IgD-negative memory B cell (primary cell): ENCODE measurements at regions not wholly inside any gene's neighbourhood (a gene's known extent, or its start where the extent isn't known, plus 50 kb on each side); places are given as distances from the start of the nearest gene placed in this dataset.

Experiments
- H3K27ac Mint-ChIP-seq, 3 donors: one replicate each; pipeline ENCODE4 v1.8.0; 2020 to 2022; ENCODE audit warnings: mild to moderate bottlenecking in 3 of 3, mixed read lengths in 3 of 3, moderate library complexity in 1 of 3
- H3K27me3 Mint-ChIP-seq: one replicate; pipeline ENCODE4 v1.8.0; 2021; ENCODE audit warnings: mixed read lengths
- H3K36me3 Mint-ChIP-seq: one replicate; pipeline ENCODE4 v1.8.0; 2020; ENCODE audit warnings: mild to moderate bottlenecking, mixed read lengths
- H3K4me1 Mint-ChIP-seq, 3 donors: one replicate each; pipeline ENCODE4 v1.8.0; 2020 to 2022; ENCODE audit warnings: mixed read lengths in 3 of 3, mild to moderate bottlenecking in 1 of 3
- H3K4me3 Mint-ChIP-seq, 4 donors: one replicate each; pipeline ENCODE4 v1.8.0; 2020 to 2022; ENCODE audit warnings: mild to moderate bottlenecking in 4 of 4, mixed read lengths in 4 of 4, moderate library complexity in 3 of 4
- H3K9me3 Mint-ChIP-seq, 3 donors: one replicate each; pipeline ENCODE4 v1.8.0; 2020 to 2021; ENCODE audit warnings: mixed read lengths in 3 of 3, mild to moderate bottlenecking in 1 of 3

- H3K27me3 Mint-ChIP-seq, result peaks cover 14% of the 10 kb centered on the region
- peaks cover 1% of the 10 kb centered on the region for H3K36me3 Mint-ChIP-seq
- H3K4me1 Mint-ChIP-seq, result no peaks in the 10 kb centered on the region
- H3K4me3 Mint-ChIP-seq, result no peak overlapping the region
- peaks cover 0 to 4% (median 3%) of the 10 kb centered on the region in 3 donors for H3K9me3 Mint-ChIP-seq
- no peak overlapping the region for H3K27ac Mint-ChIP-seq
Measured at GRCh38 chr11:33588056-33588455, 112.6 kb downstream of the C11orf91 start.

GRCh38 chr11:33585586-33586209 lies 114.9 kb downstream of the C11orf91 start:
- Mint-ChIP-seq H3K27ac (no peak overlapping the region), H3K27me3 (peaks cover 18% of the 10 kb centered on the region), H3K9me3 (peaks cover 0 to 4% (median 3%) of the 10 kb centered on the region in 3 donors), H3K4me1 (no peaks in the 10 kb centered on the region), H3K4me3 (no peak overlapping the region), H3K36me3 (peaks cover 1% of the 10 kb centered on the region)

GRCh38 chr11:33582636-33583325 lies 117.8 kb downstream of the C11orf91 start:
- Mint-ChIP-seq H3K36me3 (no peaks in the 10 kb centered on the region), H3K9me3 (peaks cover 0 to 2% (median 0%) of the 10 kb centered on the region in 3 donors), H3K4me1 (no peaks in the 10 kb centered on the region), H3K27me3 (peaks cover 22% of the 10 kb centered on the region), H3K27ac (no peak overlapping the region), H3K4me3 (no peak overlapping the region)

- H3K4me1 Mint-ChIP-seq, result no peaks in the 10 kb centered on the region
- H3K27ac Mint-ChIP-seq, result no peak overlapping the region
- H3K27me3 Mint-ChIP-seq, result peaks cover 11% of the 10 kb centered on the region
Measured at GRCh38 chr11:33579101-33579500, 121.5 kb downstream of the C11orf91 start.

GRCh38 chr11:33577204-33577603 lies 123.4 kb downstream of the C11orf91 start:
- Mint-ChIP-seq H3K4me1 (no peaks in the 10 kb centered on the region), H3K27me3 (peaks cover 9% of the 10 kb centered on the region), H3K4me3 (no peak overlapping the region), H3K36me3 (no peaks in the 10 kb centered on the region), H3K9me3 (peaks cover 0 to 8% (median 6%) of the 10 kb centered on the region in 3 donors), H3K27ac (no peak overlapping the region)

More at GRCh38 chr11:33579101-33579500, 121.5 kb downstream of the C11orf91 start:
- Mint-ChIP-seq H3K9me3 (peaks cover 0 to 2% (median 0%) of the 10 kb centered on the region in 3 donors), H3K36me3 (no peaks in the 10 kb centered on the region), H3K4me3 (no peak overlapping the region)

- Mint-ChIP-seq H3K36me3 (no peaks in the 10 kb centered on the region), H3K4me1 (no peaks in the 10 kb centered on the region), H3K4me3 (no peak overlapping the region), H3K9me3 (peaks cover 2 to 8% (median 3%) of the 10 kb centered on the region in 3 donors), H3K27me3 (peaks cover 4% of the 10 kb centered on the region), H3K27ac (no peak overlapping the region)
Measured at GRCh38 chr11:33575311-33575710, 125.3 kb downstream of the C11orf91 start.

GRCh38 chr11:33574331-33574730 lies 126.3 kb downstream of the C11orf91 start:
- Mint-ChIP-seq H3K9me3 (peaks cover 2 to 8% (median 3%) of the 10 kb centered on the region in 3 donors), H3K4me3 (no peak overlapping the region), H3K36me3 (no peaks in the 10 kb centered on the region), H3K27me3 (no peaks in the 10 kb centered on the region), H3K4me1 (no peaks in the 10 kb centered on the region), H3K27ac (no peak overlapping the region)

GRCh38 chr11:33569333-33569732 lies 131.3 kb downstream of the C11orf91 start:
- Mint-ChIP-seq H3K27ac (no peak overlapping the region), H3K36me3 (no peaks in the 10 kb centered on the region), H3K4me3 (no peak overlapping the region), H3K9me3 (peaks cover 2 to 8% (median 3%) of the 10 kb centered on the region in 3 donors), H3K4me1 (no peaks in the 10 kb centered on the region), H3K27me3 (no peaks in the 10 kb centered on the region)

GRCh38 chr11:33567004-33567403 lies 133.6 kb downstream of the C11orf91 start:
- Mint-ChIP-seq H3K4me3 (no peak overlapping the region), H3K4me1 (peaks cover 0 to 1% (median 0%) of the 10 kb centered on the region in 3 donors), H3K27ac (no peak overlapping the region), H3K9me3 (peaks cover 0 to 2% (median 0%) of the 10 kb centered on the region in 3 donors), H3K36me3 (no peaks in the 10 kb centered on the region), H3K27me3 (peaks cover 3% of the 10 kb centered on the region)

GRCh38 chr11:33564856-33565453 lies 135.7 kb downstream of the C11orf91 start:
- no peaks in the 10 kb centered on the region for H3K9me3 Mint-ChIP-seq
- no peak overlapping the region for H3K27ac Mint-ChIP-seq
- peaks cover 3% of the 10 kb centered on the region for H3K27me3 Mint-ChIP-seq
- no peak overlapping the region for H3K4me3 Mint-ChIP-seq
- no peaks in the 10 kb centered on the region for H3K36me3 Mint-ChIP-seq
- H3K4me1 Mint-ChIP-seq, result peaks cover 0 to 1% (median 0%) of the 10 kb centered on the region in 3 donors

- H3K27ac Mint-ChIP-seq, result no peak overlapping the region
Measured at GRCh38 chr11:33560729-33561128, 139.9 kb downstream of the C11orf91 start.

GRCh38 chr11:33559567-33559966 lies 141.1 kb downstream of the C11orf91 start:
- H3K4me3 Mint-ChIP-seq, result no peak overlapping the region
- H3K27me3 Mint-ChIP-seq, result peaks cover 6% of the 10 kb centered on the region
- peaks cover 0 to 1% (median 0%) of the 10 kb centered on the region in 3 donors for H3K4me1 Mint-ChIP-seq
- H3K36me3 Mint-ChIP-seq, result no peaks in the 10 kb centered on the region
- no peak overlapping the region for H3K27ac Mint-ChIP-seq
- no peaks in the 10 kb centered on the region for H3K9me3 Mint-ChIP-seq

More at GRCh38 chr11:33560729-33561128, 139.9 kb downstream of the C11orf91 start:
- H3K27me3 Mint-ChIP-seq, result peaks cover 6% of the 10 kb centered on the region
- H3K9me3 Mint-ChIP-seq, result no peaks in the 10 kb centered on the region
- peaks cover 0 to 1% (median 0%) of the 10 kb centered on the region in 3 donors for H3K4me1 Mint-ChIP-seq
- no peak overlapping the region for H3K4me3 Mint-ChIP-seq
- H3K36me3 Mint-ChIP-seq, result no peaks in the 10 kb centered on the region

GRCh38 chr11:33558097-33558496 lies 142.5 kb downstream of the C11orf91 start:
- no peaks in the 10 kb centered on the region for H3K9me3 Mint-ChIP-seq
- peaks cover 3% of the 10 kb centered on the region for H3K27me3 Mint-ChIP-seq
- no peaks in the 10 kb centered on the region for H3K36me3 Mint-ChIP-seq
- no peak overlapping the region for H3K27ac Mint-ChIP-seq
- H3K4me3 Mint-ChIP-seq, result no peak overlapping the region
- H3K4me1 Mint-ChIP-seq, result no peaks in the 10 kb centered on the region

- Mint-ChIP-seq H3K9me3 (no peaks in the 10 kb centered on the region), H3K4me3 (no peak overlapping the region), H3K27me3 (peaks cover 5% of the 10 kb centered on the region), H3K36me3 (no peaks in the 10 kb centered on the region), H3K27ac (no peak overlapping the region), H3K4me1 (no peaks in the 10 kb centered on the region)
Measured at GRCh38 chr11:33557201-33557600, 143.4 kb downstream of the C11orf91 start.

- H3K4me3 Mint-ChIP-seq, result no peak overlapping the region
- peaks cover 3% of the 10 kb centered on the region for H3K27me3 Mint-ChIP-seq
- no peaks in the 10 kb centered on the region for H3K4me1 Mint-ChIP-seq
- H3K27ac Mint-ChIP-seq, result no peak overlapping the region
- no peaks in the 10 kb centered on the region for H3K9me3 Mint-ChIP-seq
- H3K36me3 Mint-ChIP-seq, result no peaks in the 10 kb centered on the region
Measured at GRCh38 chr11:33554219-33554618, 146.4 kb downstream of the C11orf91 start.
